ENCODE measurements at regions not wholly inside any gene's neighbourhood (a gene's known extent, or its start where the extent isn't known, plus 50 kb on each side); places are given as distances from the start of the nearest gene placed in this dataset.

DNA sequence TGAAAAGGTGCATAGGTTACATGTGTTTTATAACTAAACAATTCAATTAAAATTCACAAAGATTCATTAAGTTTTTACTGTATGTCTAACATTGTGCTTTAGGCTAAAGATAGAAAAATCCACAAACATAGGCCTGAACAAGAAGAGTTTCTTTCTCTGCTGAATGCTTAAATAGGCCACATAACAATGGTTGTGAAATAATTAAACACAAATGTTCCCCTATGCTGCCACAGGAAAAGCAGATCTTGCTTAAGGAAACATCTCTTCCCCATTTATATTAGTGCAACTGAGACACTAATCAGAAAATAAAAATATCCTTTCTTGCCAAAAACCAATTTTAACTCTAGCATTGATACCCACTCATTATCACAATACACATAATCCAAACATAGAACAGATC, 725.4 kb upstream of the DPPA4 start:
- H3K9me3 ChIP-seq (ENCODE audit: low read depth, low read length, poor library complexity, severe bottlenecking) = no peaks in the 10 kb centered on the region
- no peak for TF ChIP-seq EZH2 (IDR thresholded peaks at IDR 0.05; ENCODE audit: borderline replicate concordance, low read depth, low read length, poor library complexity, severe bottlenecking)
- TF ChIP-seq CTCF (conservative IDR thresholded peaks at IDR 0.05; ENCODE audit: low read depth, low read length) = no peak
- no peak for DNase-seq (ENCODE audit: low spot score)
- no peaks in the 10 kb centered on the region for H3K27me3 ChIP-seq (replicated peaks; ENCODE audit: insufficient read depth, low read depth, low read length, poor library complexity)
- H3K27ac ChIP-seq (ENCODE audit: low read depth, low read length, poor library complexity, severe bottlenecking) = no peak overlapping the region
- H3K36me3 ChIP-seq (ENCODE audit: insufficient read depth, low read length, poor library complexity, severe bottlenecking) = no peaks in the 10 kb centered on the region
- intact Hi-C loops (cut with micrococcal nuclease; ENCODE audit: unreplicated experiment) = no loop called here
- no peaks in the 10 kb centered on the region for H3K4me1 ChIP-seq (ENCODE audit: insufficient read depth, low read length, poor library complexity, severe bottlenecking)
- no TSS peak for BruUV-seq (replicated peaks)
- no peak overlapping the region for H3K4me3 ChIP-seq (ENCODE audit: low read depth, low read length, poor library complexity, severe bottlenecking)
- ChIA-PET CTCF (no interaction called here), POLR2A (ENCODE audit: low non-redundant PET) (no interaction called here)

GRCh38 chr3:110063178-110063577, 725.8 kb upstream of the DPPA4 start:
- Histone ChIP-seq H3K4me1 (ENCODE audit: insufficient read depth, low read length, poor library complexity, severe bottlenecking) (no peaks in the 10 kb centered on the region), H3K4me3 (ENCODE audit: low read depth, low read length, poor library complexity, severe bottlenecking) (no peak overlapping the region), H3K9me3 (ENCODE audit: low read depth, low read length, poor library complexity, severe bottlenecking) (no peaks in the 10 kb centered on the region), H3K27ac (ENCODE audit: low read depth, low read length, poor library complexity, severe bottlenecking) (no peak overlapping the region), H3K27me3 (replicated peaks; ENCODE audit: insufficient read depth, low read depth, low read length, poor library complexity) (no peaks in the 10 kb centered on the region), H3K36me3 (ENCODE audit: insufficient read depth, low read length, poor library complexity, severe bottlenecking) (no peaks in the 10 kb centered on the region)
- TF ChIP-seq EZH2 (IDR thresholded peaks at IDR 0.05; ENCODE audit: borderline replicate concordance, low read depth, low read length, poor library complexity, severe bottlenecking) (no peak), CTCF (conservative IDR thresholded peaks at IDR 0.05; ENCODE audit: low read depth, low read length) (no peak)
- intact Hi-C loops (cut with micrococcal nuclease; ENCODE audit: unreplicated experiment) = no loop called here
- POLR2A ChIA-PET (ENCODE audit: low non-redundant PET) = no interaction called here
- BruUV-seq (replicated peaks) = no TSS peak
- CTCF ChIA-PET = no interaction called here
- no peak for DNase-seq (ENCODE audit: low spot score)

DNA sequence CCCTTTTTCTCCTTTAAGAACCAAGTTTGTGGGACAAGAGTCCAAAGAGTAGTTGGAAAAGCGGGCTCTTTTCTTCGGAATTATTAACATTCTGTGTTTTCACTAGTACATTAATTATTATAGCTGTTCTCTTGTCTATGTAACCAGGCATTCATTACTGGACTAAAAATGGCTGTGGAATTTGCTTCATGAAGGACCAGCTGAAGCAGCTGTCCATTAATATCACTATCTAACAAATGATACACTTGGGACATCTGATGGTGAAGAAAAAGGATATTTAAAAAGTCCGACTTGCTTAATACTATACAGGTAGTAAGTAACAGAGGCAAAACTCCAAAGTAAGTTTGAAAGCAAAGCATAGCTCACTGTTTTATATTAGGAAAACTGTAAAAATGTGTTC, 728.9 kb upstream of the DPPA4 start:
- no peak overlapping the region for H3K4me3 ChIP-seq (ENCODE audit: low read depth, low read length, poor library complexity, severe bottlenecking)

More for the DNA sequence above, 728.9 kb upstream of the DPPA4 start:
- Histone ChIP-seq H3K4me1 (ENCODE audit: insufficient read depth, low read length, poor library complexity, severe bottlenecking) (no peaks in the 10 kb centered on the region), H3K36me3 (ENCODE audit: insufficient read depth, low read length, poor library complexity, severe bottlenecking) (no peaks in the 10 kb centered on the region), H3K27me3 (replicated peaks; ENCODE audit: insufficient read depth, low read depth, low read length, poor library complexity) (no peaks in the 10 kb centered on the region), H3K27ac (ENCODE audit: low read depth, low read length, poor library complexity, severe bottlenecking) (no peak overlapping the region), H3K9me3 (ENCODE audit: low read depth, low read length, poor library complexity, severe bottlenecking) (no peaks in the 10 kb centered on the region)
- DNase-seq (ENCODE audit: low spot score) = no peak
- no peak for TF ChIP-seq CTCF (conservative IDR thresholded peaks at IDR 0.05; ENCODE audit: low read depth, low read length)
- no peak for TF ChIP-seq EZH2 (IDR thresholded peaks at IDR 0.05; ENCODE audit: borderline replicate concordance, low read depth, low read length, poor library complexity, severe bottlenecking)
- no TSS peak for BruUV-seq (replicated peaks)
- ChIA-PET CTCF (no interaction called here), POLR2A (ENCODE audit: low non-redundant PET) (no interaction called here)
- intact Hi-C loops (cut with micrococcal nuclease; ENCODE audit: unreplicated experiment) = no loop called here

All from A673 (cell line).